H9 (cell line): ENCODE measurements at regions not wholly inside any gene's neighbourhood (a gene's known extent, or its start where the extent isn't known, plus 50 kb on each side); places are given as distances from the start of the nearest gene placed in this dataset.

Experiments used
- DNase-seq: peaks from one replicate; pipeline ENCODE4 v3.0.0-alpha.2; 2017
- H2AFZ ChIP-seq: one replicate; pipeline ENCODE4 v1.6.1; 2013; ENCODE audit warnings: mild to moderate bottlenecking, low read length, control low read depth, moderate library complexity
- H2AK5ac ChIP-seq: 2 replicates; pipeline ENCODE4 v1.6.1; 2013; ENCODE audit warnings: low read length, control low read depth, mixed read lengths; ENCODE audit not compliant: insufficient read length
- H2BK120ac ChIP-seq: one replicate; pipeline ENCODE4 v1.6.1; 2013; ENCODE audit warnings: low read depth, mild to moderate bottlenecking, low read length, control low read depth, inconsistent platforms; ENCODE audit not compliant: poor library complexity, severe bottlenecking
- H2BK12ac ChIP-seq: 2 replicates; pipeline ENCODE4 v1.6.1; 2013; ENCODE audit warnings: low read length, control low read depth, mixed read lengths, low read depth; ENCODE audit not compliant: insufficient read length
- H2BK15ac ChIP-seq: 2 replicates; pipeline ENCODE4 v1.6.1; 2013; ENCODE audit warnings: low read depth, low read length, control low read depth
- H2BK20ac ChIP-seq: one replicate; pipeline ENCODE4 v1.6.1; 2013; ENCODE audit warnings: low read depth, mild to moderate bottlenecking, low read length, control low read depth, inconsistent platforms; ENCODE audit not compliant: poor library complexity, severe bottlenecking
- H2BK5ac ChIP-seq: 2 replicates; pipeline ENCODE4 v1.6.1; 2013; ENCODE audit warnings: low read length, control low read depth, mixed read lengths; ENCODE audit not compliant: insufficient read length
- H3K14ac ChIP-seq: 2 replicates; pipeline ENCODE4 v1.6.1; 2013; ENCODE audit warnings: low read length, control low read depth; ENCODE audit not compliant: insufficient read depth
- H3K18ac ChIP-seq: 2 replicates; pipeline ENCODE4 v1.6.1; 2013; ENCODE audit warnings: low read depth, mild to moderate bottlenecking, mixed read lengths, low read length, control low read depth; ENCODE audit not compliant: insufficient read length
- H3K23ac ChIP-seq: 2 replicates; pipeline ENCODE4 v1.6.1; 2013; ENCODE audit warnings: low read length, control low read depth, mixed read lengths, low read depth; ENCODE audit not compliant: insufficient read length
- H3K23me2 ChIP-seq: 2 replicates; pipeline ENCODE4 v1.6.1; 2013; ENCODE audit warnings: low read depth, mild to moderate bottlenecking, mixed read lengths, low read length, control low read depth; ENCODE audit not compliant: insufficient read length, poor library complexity, severe bottlenecking
- H3K27ac ChIP-seq: 2 replicates; pipeline ENCODE4 v1.5.1; 2013; ENCODE audit warnings: low read length, control low read depth, mixed read lengths, low read depth; ENCODE audit not compliant: insufficient read length
- H3K27me3 ChIP-seq: 2 replicates; pipeline ENCODE4 v1.6.1; 2013; ENCODE audit warnings: low read length, control low read depth, inconsistent platforms; ENCODE audit not compliant: insufficient read depth
- H3K4ac ChIP-seq: 2 replicates; pipeline ENCODE4 v1.6.1; 2013; ENCODE audit warnings: low read depth, mild to moderate bottlenecking, control low read depth, inconsistent platforms, low read length, moderate library complexity
- H3K4me1 ChIP-seq: 2 replicates; pipeline ENCODE4 v1.6.1; 2013; ENCODE audit warnings: low read length, control low read depth, inconsistent platforms; ENCODE audit not compliant: insufficient read depth
- H3K4me2 ChIP-seq: 2 replicates; pipeline ENCODE4 v1.6.1; 2013; ENCODE audit warnings: low read length, control low read depth, mixed read lengths; ENCODE audit not compliant: insufficient read length, insufficient read depth
- H3K56ac ChIP-seq: 2 replicates; pipeline ENCODE4 v1.6.1; 2013; ENCODE audit warnings: low read depth, mild to moderate bottlenecking, mixed read lengths, low read length, control low read depth; ENCODE audit not compliant: insufficient read length
- H3K79me1 ChIP-seq: 2 replicates; pipeline ENCODE4 v1.6.1; 2013; ENCODE audit warnings: low read depth, mild to moderate bottlenecking, moderate library complexity, low read length, control low read depth, inconsistent platforms; ENCODE audit not compliant: insufficient read depth, poor library complexity, severe bottlenecking
- H3K79me2 ChIP-seq: 2 replicates; pipeline ENCODE4 v1.6.1; 2013; ENCODE audit warnings: low read length, control low read depth, inconsistent platforms; ENCODE audit not compliant: insufficient read depth
- H3K9ac ChIP-seq: 2 replicates; pipeline ENCODE4 v1.6.1; 2013; ENCODE audit warnings: low read length, control low read depth, mixed read lengths; ENCODE audit not compliant: insufficient read length; ENCODE audit errors: extremely low read depth
- H3K9me3 ChIP-seq: one replicate; pipeline ENCODE4 v1.6.1; 2013; ENCODE audit warnings: low read depth, low read length, inconsistent platforms; ENCODE audit not compliant: control insufficient read depth
- H3T11ph ChIP-seq: one replicate; pipeline ENCODE4 v1.6.1; 2013; ENCODE audit warnings: mild to moderate bottlenecking, low read length, control low read depth, inconsistent platforms
- H4K20me1 ChIP-seq: one replicate; pipeline ENCODE4 v1.6.1; 2013; ENCODE audit not compliant: control insufficient read depth, insufficient read length, insufficient read depth
- H4K5ac ChIP-seq: 2 replicates; pipeline ENCODE4 v1.6.1; 2013; ENCODE audit warnings: low read depth, mild to moderate bottlenecking, mixed read lengths, low read length, control low read depth; ENCODE audit not compliant: insufficient read length
- H4K8ac ChIP-seq: replicated peaks from 2 replicates; pipeline ENCODE4 v1.6.1; 2013; ENCODE audit warnings: low read length, control low read depth, mixed read lengths, low read depth; ENCODE audit not compliant: insufficient read length
- H4K91ac ChIP-seq: 2 replicates; pipeline ENCODE4 v1.6.1; 2013; ENCODE audit warnings: low read depth, mild to moderate bottlenecking, moderate library complexity, mixed read lengths, low read length, control low read depth; ENCODE audit not compliant: insufficient read length
- H3K27ac Mint-ChIP-seq, 3 experiments: 2 replicates in 2 of 3; 3 replicates in 1 of 3; pipeline ENCODE4 v1.8.0; 2020 to 2021; ENCODE audit warnings: mixed read lengths in 3 of 3, mild to moderate bottlenecking in 1 of 3, moderate library complexity in 1 of 3
- H3K27me3 Mint-ChIP-seq: 2 replicates; pipeline ENCODE4 v1.8.0; 2021; ENCODE audit warnings: low read depth, mild to moderate bottlenecking, moderate library complexity, mixed read lengths
- H3K36me3 Mint-ChIP-seq, 3 experiments: 2 replicates in 2 of 3; 3 replicates in 1 of 3; pipeline ENCODE4 v1.8.0; 2020 to 2021; ENCODE audit warnings: low read depth in 3 of 3, mixed read lengths in 3 of 3; ENCODE audit not compliant: insufficient read depth in 1 of 3
- H3K4me1 Mint-ChIP-seq, 2 experiments: 2 replicates each; pipeline ENCODE4 v1.8.0; 2020; ENCODE audit warnings: mixed read lengths in 2 of 2
- H3K4me3 Mint-ChIP-seq, 2 experiments: 2 replicates in 1 of 2; 3 replicates in 1 of 2; pipeline ENCODE4 v1.8.0; 2020 to 2021; ENCODE audit warnings: mild to moderate bottlenecking in 2 of 2, mixed read lengths in 2 of 2, moderate library complexity in 1 of 2
- H3K9me3 Mint-ChIP-seq, 2 experiments: 2 replicates in 1 of 2; 3 replicates in 1 of 2; pipeline ENCODE4 v1.8.0; 2020; ENCODE audit warnings: mild to moderate bottlenecking in 2 of 2, mixed read lengths in 2 of 2, moderate library complexity in 1 of 2
- CTCF ChIP-seq: fragments of 200-600 bp; sonication (generic); conservative IDR thresholded peaks from 3 replicates; pipeline ENCODE4 v1.8.0; 2021; ENCODE audit warnings: antibody characterized with exemption, mild to moderate bottlenecking
- whole genome bisulfite sequencing: extraction: QIAGEN DNeasy Blood & Tissue Kit; methylation state at CpG from one replicate; pipeline ENCODE4 v1.1.7; 2013; ENCODE audit warnings: missing lambda C conversion rate, low lambda C conversion rate, mixed read lengths; ENCODE audit not compliant: insufficient read length; ENCODE audit errors: extremely low coverage; 5-methylcytosine and 5-hydroxymethylcytosine counted together

GRCh38 chr1:187326557-187326956, 497.8 kb downstream of the PLA2G4A start:
- Histone ChIP-seq H2AFZ (no peak overlapping the region), H2BK20ac (no peak overlapping the region), H2AK5ac (no peak overlapping the region), H3K56ac (no peak overlapping the region), H3K27me3 (no peaks in the 10 kb centered on the region), H3K79me1 (no peaks in the 10 kb centered on the region), H3K23ac (no peak overlapping the region), H4K20me1 (no peaks in the 10 kb centered on the region), H3K4me1 (no peaks in the 10 kb centered on the region), H3K18ac (no peak overlapping the region), H4K91ac (no peak overlapping the region), H3K27ac (no peak overlapping the region), H3K23me2 (no peaks in the 10 kb centered on the region), H3K14ac (no peak overlapping the region), H2BK12ac (no peak overlapping the region), H3K9me3 (no peaks in the 10 kb centered on the region), H3K4me2 (no peak overlapping the region), H2BK120ac (no peak overlapping the region), H2BK5ac (no peak overlapping the region), H3K4ac (no peak overlapping the region), H4K5ac (no peak overlapping the region), H2BK15ac (no peak overlapping the region), H3K79me2 (no peaks in the 10 kb centered on the region), H3K9ac (no peak overlapping the region), H3T11ph (no peak overlapping the region), H4K8ac (no peak overlapping the region)
- no peak overlapping the region for H3K27ac Mint-ChIP-seq
- no peak for DNase-seq
- no peak overlapping the region for H3K4me3 Mint-ChIP-seq
- no peak for TF ChIP-seq CTCF
- no peaks in the 10 kb centered on the region for H3K27me3 Mint-ChIP-seq
- H3K36me3 Mint-ChIP-seq: no peaks in the 10 kb centered on the region
- H3K4me1 Mint-ChIP-seq: no peaks in the 10 kb centered on the region
- no peaks in the 10 kb centered on the region for H3K9me3 Mint-ChIP-seq
- no CpG with 5 or more reads among the region's 1 CpG for WGBS
